IMR-90 (cell line): ENCODE measurements at regions not wholly inside any gene's neighbourhood (a gene's known extent, or its start where the extent isn't known, plus 50 kb on each side); places are given as distances from the start of the nearest gene placed in this dataset.

ENCODE experiments used
- ATAC-seq: fragments of 200-7000 bp; cut with Tn5 transposase; 2 replicates; pipeline ENCODE4 v1.9.1; 2020; ENCODE audit warnings: low read depth, mild to moderate bottlenecking, moderate library complexity
- BruUV-seq: library from RNA; stranded (reverse); fragments of 400-500 nt; replicated peaks from 2 replicates; lab custom pipeline; 2021; lab: Mats Ljungman, UMichigan
- CTCF ChIA-PET: fragments of 300-600 bp; formaldehyde crosslinking; extraction: SDS; loops from one replicate; lab custom pipeline; 2021; ENCODE audit warnings: antibody characterized with exemption; lab: Yijun Ruan, JAX
- POLR2A ChIA-PET: fragments of 300-600 bp; sonication (Branson Sonifier 250); formaldehyde crosslinking; loops from one replicate; lab custom pipeline; 2022; ENCODE audit warnings: antibody characterized with exemption; ENCODE audit not compliant: unreplicated experiment; lab: Charles Lee
- DNase-seq: peaks from one replicate; pipeline ENCODE4 v3.0.0; 2013
- H2AFZ ChIP-seq: replicated peaks from 2 replicates; pipeline ENCODE3; 2013; ENCODE audit warnings: low read length, mild to moderate bottlenecking; ENCODE audit not compliant: poor library complexity
- H2AK5ac ChIP-seq: 2 replicates; pipeline ENCODE4 v1.6.1; 2013; ENCODE audit warnings: low read depth, low read length, inconsistent platforms
- H2AK9ac ChIP-seq: replicated peaks from 2 replicates; pipeline ENCODE3; 2013; ENCODE audit warnings: mild to moderate bottlenecking, low read depth, low read length, moderate library complexity; ENCODE audit not compliant: poor library complexity
- H2BK120ac ChIP-seq: 2 replicates; pipeline ENCODE4 v1.6.1; 2013; ENCODE audit warnings: low read depth, low read length, inconsistent platforms
- H2BK15ac ChIP-seq: 3 replicates; pipeline ENCODE4 v1.6.1; 2013; ENCODE audit warnings: low read depth, low read length, inconsistent platforms
- H2BK20ac ChIP-seq: 2 replicates; pipeline ENCODE4 v1.6.1; 2013; ENCODE audit warnings: low read depth, mild to moderate bottlenecking, inconsistent platforms, low read length, moderate library complexity
- H2BK5ac ChIP-seq: 2 replicates; pipeline ENCODE4 v1.6.1; 2013; ENCODE audit warnings: mild to moderate bottlenecking, low read depth, low read length, inconsistent platforms; ENCODE audit not compliant: poor library complexity, severe bottlenecking
- H3K14ac ChIP-seq: replicated peaks from 2 replicates; pipeline ENCODE4 v1.6.1; 2013; ENCODE audit warnings: low read depth, low read length, inconsistent platforms
- H3K18ac ChIP-seq: 2 replicates; pipeline ENCODE4 v1.6.1; 2013; ENCODE audit warnings: low read depth, low read length, control low read depth
- H3K23ac ChIP-seq: 2 replicates; pipeline ENCODE4 v1.6.1; 2013; ENCODE audit warnings: low read depth, low read length, inconsistent platforms
- H3K27ac ChIP-seq: 2 replicates; pipeline ENCODE4 v1.5.1; 2013; ENCODE audit warnings: mild to moderate bottlenecking, control low read depth, low read length; ENCODE audit not compliant: insufficient read depth
- H3K27me3 ChIP-seq: 2 replicates; pipeline ENCODE4 v1.6.1; 2013; ENCODE audit warnings: low read length; ENCODE audit not compliant: control insufficient read depth, insufficient read depth
- H3K36me3 ChIP-seq: 2 replicates; pipeline ENCODE4 v1.6.1; 2013; ENCODE audit warnings: low read length, mixed read lengths; ENCODE audit not compliant: control insufficient read depth, insufficient read depth
- H3K4ac ChIP-seq: 2 replicates; pipeline ENCODE4 v1.6.1; 2013; ENCODE audit warnings: low read depth, low read length, inconsistent platforms
- H3K4me1 ChIP-seq: 2 replicates; pipeline ENCODE4 v1.6.1; 2013; ENCODE audit warnings: low read length, mixed read lengths; ENCODE audit not compliant: control insufficient read depth, insufficient read depth
- H3K4me2 ChIP-seq: 2 replicates; pipeline ENCODE4 v1.6.1; 2013; ENCODE audit warnings: low read depth, mild to moderate bottlenecking, control low read depth, low read length, moderate library complexity
- H3K4me3 ChIP-seq: 2 replicates; pipeline ENCODE4 v1.5.1; 2013; ENCODE audit warnings: low read depth, mild to moderate bottlenecking, control low read depth, low read length, moderate library complexity; ENCODE audit not compliant: insufficient read depth
- H3K56ac ChIP-seq: 2 replicates; pipeline ENCODE4 v1.6.1; 2013; ENCODE audit warnings: low read length, inconsistent platforms; ENCODE audit not compliant: insufficient read depth; ENCODE audit errors: extremely low read depth
- H3K79me1 ChIP-seq, 2 experiments: 2 replicates each; pipeline ENCODE4 v1.6.1; 2013; ENCODE audit warnings: low read length in 2 of 2, inconsistent platforms in 1 of 2, low read depth in 1 of 2
- H3K9ac ChIP-seq: 2 replicates; pipeline ENCODE4 v1.6.1; 2013; ENCODE audit warnings: low read depth, low read length, control low read depth
- H3K9me1 ChIP-seq: 2 replicates; pipeline ENCODE4 v1.6.1; 2013; ENCODE audit warnings: low read length, inconsistent platforms; ENCODE audit not compliant: insufficient read depth
- H3K9me3 ChIP-seq: 2 replicates; pipeline ENCODE4 v1.6.1; 2013; ENCODE audit warnings: low read length; ENCODE audit not compliant: control insufficient read depth, insufficient read depth
- H4K20me1 ChIP-seq: 2 replicates; pipeline ENCODE4 v1.6.1; 2013; ENCODE audit warnings: low read length, inconsistent platforms; ENCODE audit not compliant: insufficient read depth
- H4K5ac ChIP-seq: 2 replicates; pipeline ENCODE4 v1.6.1; 2013; ENCODE audit warnings: mild to moderate bottlenecking, low read depth, low read length, control low read depth
- H4K8ac ChIP-seq, 2 experiments: 2 replicates each; pipeline ENCODE4 v1.6.1; 2013; ENCODE audit warnings: low read depth in 2 of 2, low read length in 2 of 2, control low read depth in 1 of 2, inconsistent platforms in 1 of 2
- H4K91ac ChIP-seq: 2 replicates; pipeline ENCODE4 v1.6.1; 2013; ENCODE audit warnings: low read depth, low read length, inconsistent platforms; ENCODE audit not compliant: insufficient read depth
- BHLHE40 ChIP-seq: fragments of 150-350 bp; IDR thresholded peaks from 2 replicates; pipeline ENCODE4 v1.6.1; 2016; ENCODE audit warnings: mild to moderate bottlenecking, low read depth, low read length
- CEBPB ChIP-seq: IDR thresholded peaks from 2 replicates; pipeline ENCODE4 v1.6.1; 2012; ENCODE audit warnings: low read depth, low read length, improper control_type of control experiment
- FOS ChIP-seq: fragments of 150-350 bp; IDR thresholded peaks from 2 replicates; pipeline ENCODE4 v1.6.1; 2016; ENCODE audit warnings: low read depth, low read length
- MAFK ChIP-seq: IDR thresholded peaks from 2 replicates; pipeline ENCODE4 v1.6.1; 2012; ENCODE audit warnings: low read depth, low read length, improper control_type of control experiment
- MAZ ChIP-seq: IDR thresholded peaks from 2 replicates; pipeline ENCODE4 v1.6.1; 2012; ENCODE audit warnings: low read depth, mild to moderate bottlenecking, low read length, improper control_type of control experiment, moderate library complexity, borderline replicate concordance
- POLR2A ChIP-seq: IDR thresholded peaks from 2 replicates; pipeline ENCODE4 v1.6.1; 2012; ENCODE audit warnings: mild to moderate bottlenecking, low read depth, low read length
- RAD21 ChIP-seq: IDR thresholded peaks from 2 replicates; pipeline ENCODE4 v1.6.1; 2012; ENCODE audit warnings: low read length, improper control_type of control experiment
- RFX5 ChIP-seq: IDR thresholded peaks from 2 replicates; pipeline ENCODE4 v1.8.0; 2012; ENCODE audit warnings: low read depth, mild to moderate bottlenecking, low read length, moderate library complexity
- SMC3 ChIP-seq: fragments of 150-350 bp; IDR thresholded peaks from 2 replicates; pipeline ENCODE4 v1.6.1; 2016; ENCODE audit warnings: low read depth, mild to moderate bottlenecking, antibody characterized with exemption, low read length, moderate library complexity
- WGBS, 2 experiments: methylation state at CpG; one replicate each; pipeline versions ENCODE4 v1.1.5 to v1.1.7; 2013; ENCODE audit warnings: missing lambda C conversion rate in 2 of 2; ENCODE audit not compliant: insufficient read length in 1 of 2; ENCODE audit errors: extremely low coverage in 2 of 2; 5-methylcytosine and 5-hydroxymethylcytosine counted together
- dilution Hi-C: fragments of 300-500 bp; cut with HindIII; formaldehyde crosslinking; loops from one replicate; pipeline ENCODE4 v1.14.3; 2018; ENCODE audit warnings: low sequenced_read_pairs; ENCODE audit not compliant: unreplicated experiment
- in situ Hi-C: fragments of 300-500 bp; cut with MboI; formaldehyde crosslinking; loops from 3 replicates; pipeline ENCODE4 v1.14.3; 2019; ENCODE audit warnings: low sequenced_read_pairs, inconsistent platforms, mixed read lengths
- intact Hi-C: fragments of 100-400 bp; cut with micrococcal nuclease; formaldehyde crosslinking; loops from 2 replicates; pipeline ENCODE4 v1.10.0; 2022
- TF ChIP-seq, protein P1 (sequence below): conservative IDR thresholded peaks from 2 replicates; pipeline ENCODE4 v1.5.1; 2012; ENCODE audit warnings: mild to moderate bottlenecking, low read depth, low read length, improper control_type of control experiment
- TF ChIP-seq, protein P2 (sequence below): fragments of 150-350 bp; IDR thresholded peaks from 2 replicates; pipeline ENCODE4 v1.6.1; 2016; ENCODE audit warnings: low read depth, mild to moderate bottlenecking, low read length, moderate library complexity, borderline replicate concordance

DNA sequence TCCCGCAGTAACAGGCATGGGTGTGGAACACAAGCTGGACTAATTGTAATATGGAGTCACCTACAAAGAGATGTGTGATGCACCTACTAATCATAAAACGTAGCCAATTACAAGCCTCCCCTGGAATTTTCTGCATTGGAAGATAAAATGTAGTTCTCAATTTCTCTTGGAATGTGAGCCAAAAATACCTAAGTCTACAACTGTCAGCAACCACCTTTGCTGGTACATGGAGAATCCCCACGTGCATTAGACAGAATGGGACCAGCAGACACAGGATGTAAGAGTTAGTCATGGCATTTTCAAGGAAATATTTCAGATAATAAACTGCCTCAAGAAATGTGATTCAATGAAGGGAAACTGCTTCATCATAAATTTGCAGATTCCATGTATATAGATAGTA, 85.6 kb upstream of the DCC start:
- no peak overlapping the region for H3K4ac ChIP-seq
- no peaks in the 10 kb centered on the region for H3K79me1 ChIP-seq
- no CpG with 5 or more reads among the region's 3 CpGs for WGBS, 2 experiments
- no peak overlapping the region for H4K8ac ChIP-seq
- H3K14ac ChIP-seq: no peak overlapping the region
- no peak overlapping the region for H3K56ac ChIP-seq
- no peaks in the 10 kb centered on the region for H3K27me3 ChIP-seq
- BruUV-seq: no TSS peak
- no peak overlapping the region for H4K5ac ChIP-seq
- ChIA-PET POLR2A (no interaction called here), CTCF (no interaction called here)
- intact Hi-C loops (no loop called here), dilution Hi-C loops (no loop called here), in situ Hi-C loops (no loop called here)
- H3K9ac ChIP-seq: no peak overlapping the region
- no peak overlapping the region for H3K18ac ChIP-seq
- H4K91ac ChIP-seq: no peak overlapping the region
- H3K4me3 ChIP-seq: no peak overlapping the region
- H3K4me1 ChIP-seq: no peaks in the 10 kb centered on the region
- TF ChIP-seq RAD21: no peak
- TF ChIP-seq SMC3: no peak
- TF ChIP-seq POLR2A: no peak
- TF ChIP-seq, protein P1, sequence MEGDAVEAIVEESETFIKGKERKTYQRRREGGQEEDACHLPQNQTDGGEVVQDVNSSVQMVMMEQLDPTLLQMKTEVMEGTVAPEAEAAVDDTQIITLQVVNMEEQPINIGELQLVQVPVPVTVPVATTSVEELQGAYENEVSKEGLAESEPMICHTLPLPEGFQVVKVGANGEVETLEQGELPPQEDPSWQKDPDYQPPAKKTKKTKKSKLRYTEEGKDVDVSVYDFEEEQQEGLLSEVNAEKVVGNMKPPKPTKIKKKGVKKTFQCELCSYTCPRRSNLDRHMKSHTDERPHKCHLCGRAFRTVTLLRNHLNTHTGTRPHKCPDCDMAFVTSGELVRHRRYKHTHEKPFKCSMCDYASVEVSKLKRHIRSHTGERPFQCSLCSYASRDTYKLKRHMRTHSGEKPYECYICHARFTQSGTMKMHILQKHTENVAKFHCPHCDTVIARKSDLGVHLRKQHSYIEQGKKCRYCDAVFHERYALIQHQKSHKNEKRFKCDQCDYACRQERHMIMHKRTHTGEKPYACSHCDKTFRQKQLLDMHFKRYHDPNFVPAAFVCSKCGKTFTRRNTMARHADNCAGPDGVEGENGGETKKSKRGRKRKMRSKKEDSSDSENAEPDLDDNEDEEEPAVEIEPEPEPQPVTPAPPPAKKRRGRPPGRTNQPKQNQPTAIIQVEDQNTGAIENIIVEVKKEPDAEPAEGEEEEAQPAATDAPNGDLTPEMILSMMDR: no peak
- no peak for TF ChIP-seq FOS
- TF ChIP-seq, protein P2, sequence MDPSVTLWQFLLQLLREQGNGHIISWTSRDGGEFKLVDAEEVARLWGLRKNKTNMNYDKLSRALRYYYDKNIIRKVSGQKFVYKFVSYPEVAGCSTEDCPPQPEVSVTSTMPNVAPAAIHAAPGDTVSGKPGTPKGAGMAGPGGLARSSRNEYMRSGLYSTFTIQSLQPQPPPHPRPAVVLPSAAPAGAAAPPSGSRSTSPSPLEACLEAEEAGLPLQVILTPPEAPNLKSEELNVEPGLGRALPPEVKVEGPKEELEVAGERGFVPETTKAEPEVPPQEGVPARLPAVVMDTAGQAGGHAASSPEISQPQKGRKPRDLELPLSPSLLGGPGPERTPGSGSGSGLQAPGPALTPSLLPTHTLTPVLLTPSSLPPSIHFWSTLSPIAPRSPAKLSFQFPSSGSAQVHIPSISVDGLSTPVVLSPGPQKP: no peak
- no peak for TF ChIP-seq CEBPB
- TF ChIP-seq MAZ: no peak
- TF ChIP-seq MAFK: no peak
- TF ChIP-seq BHLHE40: no peak
- no peak for TF ChIP-seq RFX5
- no peaks in the 10 kb centered on the region for H4K20me1 ChIP-seq
- H2AK9ac ChIP-seq: no peak overlapping the region
- no peak overlapping the region for H2BK5ac ChIP-seq
- no peak overlapping the region for H3K27ac ChIP-seq
- no peak overlapping the region for H2BK20ac ChIP-seq
- no peak overlapping the region for H3K23ac ChIP-seq
- H3K4me2 ChIP-seq: no peak overlapping the region
- H3K9me3 ChIP-seq: peaks cover 1% of the 10 kb centered on the region
- ATAC-seq (no peak), DNase-seq (no peak)
- no peaks in the 10 kb centered on the region for H3K9me1 ChIP-seq
- H2AFZ ChIP-seq: no peak overlapping the region
- H2BK15ac ChIP-seq: no peak overlapping the region
- no peaks in the 10 kb centered on the region for H3K36me3 ChIP-seq
- no peak overlapping the region for H2BK120ac ChIP-seq
- no peak overlapping the region for H2AK5ac ChIP-seq
